ENCODE measurements at regions not wholly inside any gene's neighbourhood (a gene's known extent, or its start where the extent isn't known, plus 50 kb on each side); places are given as distances from the start of the nearest gene placed in this dataset.

DNA sequence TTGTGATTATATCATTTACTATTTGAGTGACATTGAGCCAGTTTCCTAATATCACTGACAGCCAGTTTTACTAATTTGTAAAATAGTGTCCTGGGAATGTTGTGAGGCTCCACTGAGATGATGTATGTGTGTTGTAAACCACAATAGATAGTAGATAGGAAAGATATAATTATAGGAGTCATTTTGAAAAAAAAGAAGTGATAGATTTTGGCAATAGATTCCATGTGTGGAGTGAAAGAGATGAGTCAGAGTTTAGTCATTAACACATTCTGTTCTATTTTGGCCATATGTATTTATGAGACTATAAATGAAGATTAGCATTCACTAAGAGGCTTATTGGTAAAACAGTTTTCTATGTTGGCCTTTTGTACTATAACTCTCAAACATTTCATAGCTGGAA, 388.2 kb downstream of the FAM170A start:
- DNase-seq (ENCODE audit: low spot score), result no peak
- Histone ChIP-seq H3K36me3 (ENCODE audit: insufficient read depth, low read length, poor library complexity, severe bottlenecking) (no peaks in the 10 kb centered on the region), H3K27me3 (replicated peaks; ENCODE audit: insufficient read depth, low read depth, low read length, poor library complexity) (no peaks in the 10 kb centered on the region), H3K27ac (ENCODE audit: low read depth, low read length, poor library complexity, severe bottlenecking) (no peak overlapping the region), H3K9me3 (ENCODE audit: low read depth, low read length, poor library complexity, severe bottlenecking) (no peaks in the 10 kb centered on the region), H3K4me1 (ENCODE audit: insufficient read depth, low read length, poor library complexity, severe bottlenecking) (no peaks in the 10 kb centered on the region), H3K4me3 (ENCODE audit: low read depth, low read length, poor library complexity, severe bottlenecking) (no peak overlapping the region)
- intact Hi-C loops (cut with micrococcal nuclease; ENCODE audit: unreplicated experiment), result no loop called here
- TF ChIP-seq EZH2 (IDR thresholded peaks at IDR 0.05; ENCODE audit: borderline replicate concordance, low read depth, low read length, poor library complexity, severe bottlenecking), result no peak
- TF ChIP-seq, protein P1, sequence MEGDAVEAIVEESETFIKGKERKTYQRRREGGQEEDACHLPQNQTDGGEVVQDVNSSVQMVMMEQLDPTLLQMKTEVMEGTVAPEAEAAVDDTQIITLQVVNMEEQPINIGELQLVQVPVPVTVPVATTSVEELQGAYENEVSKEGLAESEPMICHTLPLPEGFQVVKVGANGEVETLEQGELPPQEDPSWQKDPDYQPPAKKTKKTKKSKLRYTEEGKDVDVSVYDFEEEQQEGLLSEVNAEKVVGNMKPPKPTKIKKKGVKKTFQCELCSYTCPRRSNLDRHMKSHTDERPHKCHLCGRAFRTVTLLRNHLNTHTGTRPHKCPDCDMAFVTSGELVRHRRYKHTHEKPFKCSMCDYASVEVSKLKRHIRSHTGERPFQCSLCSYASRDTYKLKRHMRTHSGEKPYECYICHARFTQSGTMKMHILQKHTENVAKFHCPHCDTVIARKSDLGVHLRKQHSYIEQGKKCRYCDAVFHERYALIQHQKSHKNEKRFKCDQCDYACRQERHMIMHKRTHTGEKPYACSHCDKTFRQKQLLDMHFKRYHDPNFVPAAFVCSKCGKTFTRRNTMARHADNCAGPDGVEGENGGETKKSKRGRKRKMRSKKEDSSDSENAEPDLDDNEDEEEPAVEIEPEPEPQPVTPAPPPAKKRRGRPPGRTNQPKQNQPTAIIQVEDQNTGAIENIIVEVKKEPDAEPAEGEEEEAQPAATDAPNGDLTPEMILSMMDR (conservative IDR thresholded peaks at IDR 0.05; ENCODE audit: low read depth, low read length), result no peak
- ChIA-PET POLR2A (ENCODE audit: low non-redundant PET) (no interaction called here), CTCF (no interaction called here)
- no TSS peak for BruUV-seq (replicated peaks)

DNA sequence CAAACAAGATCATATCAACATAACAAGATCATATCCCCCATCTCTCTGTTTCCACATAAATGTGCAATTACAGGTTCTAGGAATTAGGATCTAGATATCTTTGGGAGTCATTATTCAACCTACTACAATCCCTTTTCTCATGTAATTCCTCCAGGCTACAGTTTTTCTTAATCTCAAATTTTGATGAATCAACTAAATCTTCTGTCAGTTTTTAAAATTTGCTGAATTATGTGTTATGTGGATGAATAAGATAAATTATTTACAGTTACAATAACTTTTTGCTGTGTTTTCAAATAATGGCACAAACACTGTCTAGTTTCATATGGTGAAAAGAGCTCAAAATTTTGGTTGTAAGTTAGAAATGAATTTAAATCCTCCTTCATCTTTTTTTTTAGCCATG, 405.8 kb downstream of the FAM170A start:
- Histone ChIP-seq H3K4me1 (ENCODE audit: insufficient read depth, low read length, poor library complexity, severe bottlenecking) (no peaks in the 10 kb centered on the region), H3K9me3 (ENCODE audit: low read depth, low read length, poor library complexity, severe bottlenecking) (no peaks in the 10 kb centered on the region), H3K27me3 (replicated peaks; ENCODE audit: insufficient read depth, low read depth, low read length, poor library complexity) (no peaks in the 10 kb centered on the region), H3K27ac (ENCODE audit: low read depth, low read length, poor library complexity, severe bottlenecking) (no peak overlapping the region), H3K4me3 (ENCODE audit: low read depth, low read length, poor library complexity, severe bottlenecking) (no peak overlapping the region), H3K36me3 (ENCODE audit: insufficient read depth, low read length, poor library complexity, severe bottlenecking) (no peaks in the 10 kb centered on the region)
- no TSS peak for BruUV-seq (replicated peaks)
- TF ChIP-seq EZH2 (IDR thresholded peaks at IDR 0.05; ENCODE audit: borderline replicate concordance, low read depth, low read length, poor library complexity, severe bottlenecking), result no peak
- TF ChIP-seq, protein P1 (conservative IDR thresholded peaks at IDR 0.05; ENCODE audit: low read depth, low read length), result no peak
- POLR2A ChIA-PET (ENCODE audit: low non-redundant PET), result no interaction called here
- intact Hi-C loops (cut with micrococcal nuclease; ENCODE audit: unreplicated experiment), result no loop called here
- DNase-seq (ENCODE audit: low spot score), result no peak
- CTCF ChIA-PET, result no interaction called here

DNA sequence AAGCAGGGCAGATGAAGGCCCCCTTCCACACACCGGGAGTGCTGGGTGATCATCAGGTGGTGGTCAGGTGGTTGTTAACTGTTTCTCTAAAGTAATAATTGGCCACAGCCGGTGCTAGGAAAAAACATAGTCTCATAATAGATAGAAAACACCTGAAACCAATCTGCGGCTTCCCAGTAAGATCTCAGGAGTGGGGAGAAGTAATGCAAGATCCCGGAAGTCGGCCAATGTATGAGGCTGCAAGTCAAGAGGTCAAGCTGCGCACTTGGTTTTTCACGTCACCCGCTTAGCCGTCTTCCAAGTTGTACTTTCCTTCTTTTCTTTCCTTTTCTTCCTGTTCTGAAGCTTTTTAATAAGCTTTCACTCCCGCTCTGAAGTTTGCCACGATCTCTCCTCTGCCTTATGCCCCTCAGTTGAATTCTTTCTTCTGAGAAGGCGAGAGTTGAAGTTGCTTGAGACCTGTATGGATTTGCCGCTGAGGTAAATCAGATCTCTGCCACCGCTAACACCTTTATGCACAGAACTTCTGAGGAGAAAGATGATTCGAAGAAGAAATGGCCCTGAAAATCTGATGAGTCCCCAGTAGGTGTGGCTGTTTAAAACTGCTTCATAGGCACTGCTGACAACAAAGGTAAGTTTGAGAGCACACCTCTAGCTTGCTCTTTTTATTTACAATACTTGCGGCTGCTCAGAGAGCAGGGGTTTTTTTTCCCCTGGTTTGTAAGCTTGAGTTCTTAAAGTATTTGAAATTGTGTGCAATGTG, 406.6 kb downstream of the FAM170A start:
- H3K27ac ChIP-seq (ENCODE audit: low read depth, low read length, poor library complexity, severe bottlenecking), result no peak overlapping the region
- intact Hi-C loops (cut with micrococcal nuclease; ENCODE audit: unreplicated experiment), result no loop called here
- CTCF ChIA-PET, result no interaction called here

More for the DNA sequence above, 406.6 kb downstream of the FAM170A start:
- Histone ChIP-seq H3K4me3 (ENCODE audit: low read depth, low read length, poor library complexity, severe bottlenecking) (no peak overlapping the region), H3K36me3 (ENCODE audit: insufficient read depth, low read length, poor library complexity, severe bottlenecking) (no peaks in the 10 kb centered on the region), H3K9me3 (ENCODE audit: low read depth, low read length, poor library complexity, severe bottlenecking) (no peaks in the 10 kb centered on the region), H3K4me1 (ENCODE audit: insufficient read depth, low read length, poor library complexity, severe bottlenecking) (no peaks in the 10 kb centered on the region), H3K27me3 (replicated peaks; ENCODE audit: insufficient read depth, low read depth, low read length, poor library complexity) (no peaks in the 10 kb centered on the region)
- no peak for TF ChIP-seq EZH2 (IDR thresholded peaks at IDR 0.05; ENCODE audit: borderline replicate concordance, low read depth, low read length, poor library complexity, severe bottlenecking)
- TF ChIP-seq, protein P1 (conservative IDR thresholded peaks at IDR 0.05; ENCODE audit: low read depth, low read length), result no peak
- no peak for DNase-seq (ENCODE audit: low spot score)
- no TSS peak for BruUV-seq (replicated peaks)
- POLR2A ChIA-PET (ENCODE audit: low non-redundant PET), result no interaction called here
